Fibroblast of skin of scalp (primary cell): ENCODE measurements at regions not wholly inside any gene's neighbourhood (a gene's known extent, or its start where the extent isn't known, plus 50 kb on each side); places are given as distances from the start of the nearest gene placed in this dataset.

Experiments used
- DNase-seq: peaks from one replicate; pipeline ENCODE4 v3.0.0-alpha.2; 2013

DNA sequence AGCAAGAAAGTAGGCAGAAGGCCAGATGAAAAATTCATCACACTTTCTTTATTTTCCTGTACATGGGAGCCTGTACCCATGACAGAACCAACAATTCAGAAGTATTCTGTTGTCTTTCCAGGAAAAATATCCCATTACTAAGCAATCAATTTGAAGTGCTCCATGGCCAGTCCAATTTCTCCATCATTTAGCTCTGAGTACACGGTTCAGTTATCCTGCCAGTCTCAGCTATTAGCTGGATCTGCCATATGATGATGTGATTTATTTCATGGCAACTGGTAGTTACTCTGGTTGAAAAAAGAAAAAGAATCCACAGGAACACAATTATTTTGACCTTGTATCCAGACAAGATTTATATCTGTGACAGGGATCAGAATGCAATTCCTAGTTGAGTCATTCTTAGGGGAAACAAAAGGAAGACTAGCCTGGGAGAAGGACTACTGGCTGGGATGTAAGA, 70.6 kb upstream of the GORAB start:
- DNase-seq: peak; percentile 68

DNA sequence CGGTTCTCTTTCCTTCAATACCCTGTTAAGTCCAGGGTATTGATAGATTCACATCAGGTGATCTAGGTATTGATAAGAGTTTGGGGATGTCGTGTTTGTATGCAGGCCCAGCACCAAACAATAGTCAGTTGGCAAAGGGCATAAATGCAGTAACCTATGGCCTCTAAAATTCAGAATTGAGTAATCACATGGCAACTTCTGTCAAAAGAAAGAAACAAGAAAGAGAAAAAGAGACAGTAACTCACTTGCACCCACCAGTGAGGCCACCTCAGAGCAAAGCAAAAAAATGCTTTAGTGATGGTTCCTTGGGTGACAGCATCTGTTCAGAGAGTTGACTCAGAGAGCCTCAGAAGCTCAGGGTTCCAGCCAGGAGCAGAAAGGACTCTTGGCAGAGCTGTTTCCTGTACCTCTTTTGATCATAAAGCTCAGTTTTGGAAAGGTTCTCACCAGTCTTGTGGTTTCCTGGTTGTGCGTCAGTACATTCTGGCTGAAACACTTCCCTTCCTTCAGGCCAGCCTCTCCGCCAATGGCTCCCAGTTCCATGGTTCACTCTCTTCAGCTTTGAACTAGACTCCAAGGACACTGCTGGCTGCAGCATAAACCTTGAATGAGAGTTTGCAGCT, 70.1 kb upstream of the GORAB start:
- peak; percentile 70 for DNase-seq

DNA sequence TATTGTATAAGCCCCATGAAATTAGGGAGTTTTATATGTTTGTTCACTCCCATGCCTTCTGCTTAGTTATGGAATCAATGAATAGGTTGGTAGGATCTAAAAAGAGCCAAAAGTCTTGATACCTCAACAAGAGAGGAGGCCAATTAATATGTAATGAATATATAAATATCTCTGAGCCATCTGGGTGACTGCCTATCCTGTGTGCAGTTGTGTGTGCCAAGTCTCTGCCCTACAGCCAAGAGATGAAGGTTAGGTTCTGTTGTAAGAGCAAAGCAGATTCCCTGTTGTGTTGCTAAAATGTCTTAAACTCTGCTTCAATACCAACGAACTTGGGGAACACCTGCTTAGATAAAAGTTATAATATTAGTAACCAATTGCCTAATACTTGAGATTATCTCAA, 61.8 kb upstream of the GORAB start:
- DNase-seq: no peak

DNA sequence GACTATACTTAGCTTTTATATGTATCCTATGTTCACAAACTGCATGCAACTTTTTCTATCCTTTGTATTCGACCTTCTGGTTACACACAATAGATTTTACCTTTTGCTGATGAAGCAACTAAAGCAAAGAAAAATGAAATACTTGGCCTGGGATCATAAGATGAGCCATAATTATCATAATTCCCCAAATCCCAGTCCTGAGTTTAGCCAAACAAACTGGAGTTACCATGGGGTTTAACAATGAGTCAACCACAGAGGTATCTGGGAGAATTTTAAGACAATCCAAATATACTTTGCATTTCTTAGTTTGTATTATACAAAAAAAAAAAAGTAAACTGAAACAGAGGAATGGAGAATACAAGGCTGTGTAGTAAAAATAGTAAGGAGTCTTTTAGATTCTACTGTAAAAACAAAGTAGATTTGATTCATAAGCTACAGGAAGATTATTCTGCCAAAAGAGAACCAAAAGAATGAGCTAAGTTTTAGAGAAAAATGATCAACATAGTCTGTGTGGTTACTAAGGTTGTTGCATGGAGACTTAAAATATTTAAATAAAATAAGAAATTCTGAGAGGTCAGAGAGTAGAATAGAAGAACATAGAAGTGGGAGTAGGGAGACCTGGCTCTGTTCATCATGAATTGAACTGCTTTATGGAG, 60.4 kb upstream of the GORAB start:
- DNase-seq: peak; percentile 85

DNA sequence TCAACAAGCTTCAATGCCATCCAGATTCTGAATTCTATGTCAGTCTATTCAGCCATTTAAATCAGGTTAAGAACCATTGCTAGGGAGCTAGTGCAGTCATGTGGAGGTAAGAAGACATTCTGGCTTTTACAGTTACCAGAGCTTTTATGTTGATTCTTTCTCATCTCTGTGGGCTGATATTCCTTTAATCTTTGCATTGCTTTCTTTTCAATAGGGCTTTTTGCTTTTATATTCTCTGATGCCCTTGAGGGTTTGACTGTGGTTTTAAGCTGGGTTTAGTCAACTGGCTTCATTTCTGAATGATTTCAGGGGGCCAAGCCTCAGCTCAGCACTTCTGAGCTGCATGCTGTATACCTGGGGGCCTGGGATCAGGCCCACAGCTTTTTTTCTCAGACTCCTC, 51.0 kb upstream of the GORAB start:
- no peak for DNase-seq
